G401.6 (cell line): ENCODE measurements at regions not wholly inside any gene's neighbourhood (a gene's known extent, or its start where the extent isn't known, plus 50 kb on each side); places are given as distances from the start of the nearest gene placed in this dataset.

Experiments used
- FAIRE-seq: peaks from 2 replicates; lab custom pipeline; 2012; peaks lifted over from hg19 to GRCh38; lab: Jason Lieb, UNC

- no peak for FAIRE-seq
Observed at GRCh38 chr18:22253676-22254075, 84.3 kb downstream of the GATA6 start.

GRCh38 chr18:22253156-22253555 is 83.8 kb downstream of the GATA6 start:
- no peak for FAIRE-seq
